Endometrium (tissue), 2 donors: ENCODE measurements at regions not wholly inside any gene's neighbourhood (a gene's known extent, or its start where the extent isn't known, plus 50 kb on each side); places are given as distances from the start of the nearest gene placed in this dataset.

Experiments used
- FAIRE-seq: peaks from 2 replicates; lab custom pipeline; 2012; peaks lifted over from hg19 to GRCh38; lab: Jason Lieb, UNC
- donor health status: control.
- donor health status: control.

- no peak for FAIRE-seq
Measured at GRCh38 chr4:184575306-184575705, 73.9 kb downstream of the CASP3 start.

GRCh38 chr4:184574861-184575260, 74.4 kb downstream of the CASP3 start:
- FAIRE-seq, result no peak

GRCh38 chr4:184573701-184574100, 75.5 kb downstream of the CASP3 start:
- FAIRE-seq, result no peak

GRCh38 chr4:184568770-184569169, 80.5 kb downstream of the CASP3 start:
- no peak for FAIRE-seq

- FAIRE-seq, result no peak
Measured at GRCh38 chr4:184563621-184564020, 85.6 kb downstream of the CASP3 start.

GRCh38 chr4:184558996-184559395, 84.6 kb upstream of the IRF2 start:
- no peak for FAIRE-seq

- FAIRE-seq, result no peak
Measured at GRCh38 chr4:184553891-184554290, 79.5 kb upstream of the IRF2 start.

- no peak for FAIRE-seq
Measured at GRCh38 chr4:184550476-184550875, 76.1 kb upstream of the IRF2 start.

- FAIRE-seq, result no peak
Measured at GRCh38 chr4:184548648-184549341, 74.4 kb upstream of the IRF2 start.

- no peak for FAIRE-seq
Measured at GRCh38 chr4:184548316-184548647, 73.9 kb upstream of the IRF2 start.

- FAIRE-seq, result no peak
Measured at GRCh38 chr4:184544788-184545409, 70.5 kb upstream of the IRF2 start.

- FAIRE-seq, result no peak
Measured at GRCh38 chr4:184541907-184542306, 67.6 kb upstream of the IRF2 start.

GRCh38 chr4:184540307-184540706, 66.0 kb upstream of the IRF2 start:
- peak; percentile 60 for FAIRE-seq

- FAIRE-seq, result no peak
Measured at GRCh38 chr4:184538023-184538599, 63.8 kb upstream of the IRF2 start.

GRCh38 chr4:184537269-184538022, 63.1 kb upstream of the IRF2 start:
- peak; percentile 98 for FAIRE-seq

GRCh38 chr4:184536881-184537248, 62.5 kb upstream of the IRF2 start:
- FAIRE-seq, result no peak

GRCh38 chr4:184536065-184536880, 61.9 kb upstream of the IRF2 start:
- no peak for FAIRE-seq

- FAIRE-seq, result no peak
Measured at GRCh38 chr4:184534511-184535391, 60.4 kb upstream of the IRF2 start.

- FAIRE-seq, result no peak
Measured at GRCh38 chr4:184533908-184534307, 59.6 kb upstream of the IRF2 start.

- no peak for FAIRE-seq
Measured at GRCh38 chr4:184531008-184531407, 56.7 kb upstream of the IRF2 start.

GRCh38 chr4:184529283-184529682, 54.9 kb upstream of the IRF2 start:
- no peak for FAIRE-seq
